T-helper 2 cell treated with Interferon-gamma antibody and Interleukin-4, amounts not matched to agents 5 μg/mL and 100 μg/mL, for 36 hours (primary cell): ENCODE measurements at regions not wholly inside any gene's neighbourhood (a gene's known extent, or its start where the extent isn't known, plus 50 kb on each side); places are given as distances from the start of the nearest gene placed in this dataset.

Experiments
- DNase-seq: peaks from one replicate; pipeline ENCODE4 v3.0.0; 2021; ENCODE audit warnings: low spot score
- H3K27ac Mint-ChIP-seq: one replicate; pipeline ENCODE4 v1.8.0; 2021; ENCODE audit warnings: mild to moderate bottlenecking, mixed read lengths
- H3K27me3 Mint-ChIP-seq: one replicate; pipeline ENCODE4 v1.8.0; 2021; ENCODE audit warnings: low read depth, mixed read lengths
- H3K36me3 Mint-ChIP-seq: one replicate; pipeline ENCODE4 v1.8.0; 2021; ENCODE audit warnings: low read depth, mixed read lengths
- H3K4me1 Mint-ChIP-seq: one replicate; pipeline ENCODE4 v1.8.0; 2021; ENCODE audit warnings: low read depth, mixed read lengths
- H3K4me3 Mint-ChIP-seq: one replicate; pipeline ENCODE4 v1.8.0; 2022; ENCODE audit warnings: mild to moderate bottlenecking, moderate library complexity, mixed read lengths
- H3K9me3 Mint-ChIP-seq: one replicate; pipeline ENCODE4 v1.8.0; 2021; ENCODE audit warnings: mixed read lengths

DNA sequence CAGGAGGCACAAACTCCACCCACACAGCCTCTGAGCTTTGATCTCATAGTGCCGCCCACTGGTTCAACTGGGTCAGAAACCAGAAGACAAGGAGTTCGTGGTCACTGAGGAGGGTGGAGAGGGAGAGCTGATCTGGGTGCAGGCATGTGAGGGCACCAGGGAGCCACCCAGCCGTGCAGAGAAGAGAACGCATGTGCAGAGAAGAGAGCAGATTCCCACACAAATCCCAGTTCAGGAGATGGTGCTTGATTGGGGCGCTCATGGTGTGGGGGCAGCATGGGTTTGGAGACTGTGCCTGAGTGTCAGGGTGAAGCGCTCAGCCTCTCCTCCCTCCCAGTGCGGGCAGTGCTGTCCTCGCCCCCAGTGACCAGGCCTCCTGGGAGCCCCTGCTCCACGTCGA is 375.2 kb upstream of the MYT1L start:
- Mint-ChIP-seq H3K27me3 (no peaks in the 10 kb centered on the region), H3K36me3 (no peaks in the 10 kb centered on the region), H3K4me1 (no peaks in the 10 kb centered on the region), H3K4me3 (no peak overlapping the region), H3K9me3 (no peaks in the 10 kb centered on the region), H3K27ac (no peak overlapping the region)
- no peak for DNase-seq

DNA sequence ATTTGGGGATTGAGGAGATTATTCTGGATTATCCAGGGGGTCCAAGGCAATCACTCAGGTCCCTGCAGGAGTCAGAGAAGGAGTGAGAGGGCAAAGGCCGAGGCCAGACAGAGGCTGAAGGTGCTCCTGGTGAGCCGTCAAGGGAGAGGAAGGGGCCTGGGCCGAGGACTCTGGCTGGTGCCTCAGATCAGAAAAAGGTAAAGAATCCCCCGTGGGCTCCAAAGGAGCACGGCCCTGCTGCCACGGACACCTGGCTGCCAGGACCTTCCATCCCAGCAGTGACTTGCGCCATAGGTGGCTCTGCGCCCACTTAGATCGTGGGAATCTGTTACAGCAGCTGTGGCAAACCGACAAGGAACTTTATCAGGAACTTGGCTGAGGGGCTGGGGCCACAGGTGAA is 374.8 kb upstream of the MYT1L start:
- Mint-ChIP-seq H3K27me3 (no peaks in the 10 kb centered on the region), H3K27ac (no peak overlapping the region), H3K36me3 (no peaks in the 10 kb centered on the region), H3K4me1 (no peaks in the 10 kb centered on the region), H3K9me3 (no peaks in the 10 kb centered on the region), H3K4me3 (no peak overlapping the region)
- no peak for DNase-seq

DNA sequence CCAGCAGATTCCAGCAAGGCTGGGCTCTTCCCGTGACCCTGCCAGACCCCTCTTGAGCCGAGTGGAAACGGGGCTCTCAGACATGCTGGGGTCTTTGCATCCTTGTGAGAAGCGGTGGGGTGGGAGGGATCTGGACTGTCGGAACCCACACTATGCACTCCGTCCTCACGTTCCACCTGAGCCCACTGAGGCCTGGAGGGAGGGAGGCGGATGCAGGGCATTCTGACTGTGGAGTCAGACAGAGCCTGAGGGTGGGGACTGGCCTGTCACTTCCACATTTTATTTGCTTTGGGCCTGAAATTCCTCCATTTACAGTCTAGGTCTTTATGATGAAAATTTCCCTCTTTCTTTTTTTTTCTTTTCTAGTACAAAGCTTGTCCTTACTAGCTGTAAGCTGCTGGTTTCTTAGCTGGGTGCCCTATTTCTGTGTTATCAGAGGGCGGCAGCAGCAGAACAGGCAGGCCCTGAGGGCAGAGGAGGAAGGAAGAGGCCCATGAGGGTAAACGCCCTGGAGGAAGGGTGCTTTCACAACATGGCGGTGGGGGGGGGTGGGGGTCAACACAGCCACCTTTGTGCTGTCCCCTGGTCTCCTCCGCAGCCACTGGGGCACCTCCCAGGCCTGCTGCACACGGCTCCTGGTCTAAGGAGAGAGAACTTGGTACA is 373.5 kb upstream of the MYT1L start:
- no peaks in the 10 kb centered on the region for H3K36me3 Mint-ChIP-seq
- no peak overlapping the region for H3K27ac Mint-ChIP-seq
- DNase-seq, result no peak
- no peaks in the 10 kb centered on the region for H3K27me3 Mint-ChIP-seq
- H3K9me3 Mint-ChIP-seq, result no peaks in the 10 kb centered on the region
- H3K4me1 Mint-ChIP-seq, result no peaks in the 10 kb centered on the region
- H3K4me3 Mint-ChIP-seq, result no peak overlapping the region

DNA sequence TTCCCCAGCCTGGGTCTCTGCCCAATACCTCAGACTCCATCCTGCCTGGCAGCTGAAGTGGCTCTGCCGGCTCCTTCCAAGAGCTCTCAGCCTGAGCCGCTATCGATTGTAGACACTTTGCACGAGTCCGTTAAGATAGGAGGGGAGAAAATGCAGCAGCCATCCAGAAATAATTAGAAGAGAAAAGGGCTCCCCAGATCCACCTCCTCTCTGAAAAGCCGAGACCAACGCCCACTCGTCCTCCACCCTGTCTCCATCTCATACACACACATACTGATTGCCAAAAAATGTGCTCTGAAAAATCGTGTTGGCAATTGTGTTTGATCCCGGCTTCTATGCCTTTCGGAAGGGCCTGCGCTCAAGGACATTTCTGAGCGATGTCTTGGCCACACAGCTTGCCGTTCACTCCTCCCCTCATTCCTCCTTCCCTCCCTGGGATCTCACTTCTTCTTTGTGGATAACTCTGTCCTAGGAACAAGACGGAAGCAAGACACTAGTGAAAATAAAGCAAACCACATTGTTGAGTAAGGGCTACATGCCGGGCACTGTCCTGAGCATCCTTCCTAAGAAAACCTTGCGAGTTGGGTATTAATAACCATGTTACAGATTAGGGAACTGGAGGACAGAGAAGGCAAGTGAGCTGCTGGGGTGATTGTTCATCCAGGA is 372.8 kb upstream of the MYT1L start:
- Mint-ChIP-seq H3K27ac (no peak overlapping the region), H3K4me1 (no peaks in the 10 kb centered on the region), H3K27me3 (no peaks in the 10 kb centered on the region), H3K9me3 (no peaks in the 10 kb centered on the region), H3K36me3 (no peaks in the 10 kb centered on the region), H3K4me3 (no peak overlapping the region)
- no peak for DNase-seq

DNA sequence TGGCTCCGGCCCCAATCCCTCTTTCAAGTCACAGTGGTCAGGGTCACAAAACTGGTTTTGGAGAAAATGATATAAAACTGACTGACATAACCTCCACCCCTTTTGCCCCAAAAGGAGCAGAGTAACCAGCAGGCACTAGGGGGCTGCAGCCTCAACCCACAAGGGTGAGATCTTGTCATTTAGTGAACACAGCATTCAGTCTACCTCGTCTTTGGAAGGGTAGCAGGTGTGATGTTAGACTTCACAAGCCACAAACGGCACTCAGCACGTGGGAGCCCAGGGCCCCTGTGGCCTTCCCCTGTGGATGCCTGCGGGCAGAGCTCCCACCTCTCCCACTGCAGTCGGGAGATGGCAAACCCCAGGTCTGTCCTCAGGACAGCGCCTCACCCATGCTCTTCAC is 372.1 kb upstream of the MYT1L start:
- Mint-ChIP-seq H3K36me3 (no peaks in the 10 kb centered on the region), H3K4me1 (no peaks in the 10 kb centered on the region), H3K27ac (no peak overlapping the region), H3K4me3 (no peak overlapping the region), H3K27me3 (no peaks in the 10 kb centered on the region), H3K9me3 (no peaks in the 10 kb centered on the region)
- no peak for DNase-seq

DNA sequence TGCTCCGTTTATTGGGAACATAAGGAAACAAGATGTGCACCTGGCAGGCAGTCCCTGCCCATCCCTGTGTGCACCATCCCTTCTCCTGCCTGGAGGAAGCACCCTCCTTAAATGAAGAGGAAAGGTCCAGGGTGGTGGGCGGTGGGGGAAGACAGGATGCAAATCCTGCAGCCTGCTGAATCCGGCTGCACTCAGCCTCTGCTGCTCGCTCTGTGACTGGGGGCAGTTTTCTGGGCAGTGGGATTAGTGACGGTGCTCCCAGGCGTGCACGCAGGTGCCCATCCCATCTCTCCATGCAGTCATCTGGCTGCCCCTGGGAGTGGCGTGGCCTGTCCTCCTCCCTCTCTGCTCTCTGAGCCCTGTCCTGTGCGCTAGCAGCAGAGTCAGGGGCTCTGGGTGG is 371.3 kb upstream of the MYT1L start:
- Mint-ChIP-seq H3K9me3 (no peaks in the 10 kb centered on the region), H3K4me3 (no peak overlapping the region), H3K27me3 (no peaks in the 10 kb centered on the region), H3K36me3 (no peaks in the 10 kb centered on the region), H3K27ac (no peak overlapping the region), H3K4me1 (no peaks in the 10 kb centered on the region)
- no peak for DNase-seq

DNA sequence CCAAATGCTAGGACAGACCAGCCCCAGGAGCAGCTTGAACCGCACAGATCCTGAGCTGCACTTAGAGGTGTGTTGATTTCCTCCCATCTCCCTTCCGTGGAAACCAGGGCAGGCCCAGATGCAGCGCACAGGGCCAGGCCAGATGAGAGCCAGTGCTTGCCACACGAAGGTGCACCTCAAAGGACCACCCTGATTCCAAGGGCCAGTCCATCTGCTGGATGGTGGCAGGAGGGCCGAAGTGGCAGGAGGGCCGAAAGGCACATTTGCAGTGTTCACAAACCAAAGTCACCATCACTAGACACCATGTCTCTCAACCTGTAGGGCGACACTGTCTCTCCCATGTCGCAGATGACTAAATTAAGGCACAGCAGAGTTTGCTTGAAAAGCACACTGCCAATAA is 370.7 kb upstream of the MYT1L start:
- no peak overlapping the region for H3K27ac Mint-ChIP-seq
- no peaks in the 10 kb centered on the region for H3K27me3 Mint-ChIP-seq
- no peaks in the 10 kb centered on the region for H3K9me3 Mint-ChIP-seq
- DNase-seq, result no peak
- H3K4me1 Mint-ChIP-seq, result no peaks in the 10 kb centered on the region
- H3K36me3 Mint-ChIP-seq, result no peaks in the 10 kb centered on the region
- H3K4me3 Mint-ChIP-seq, result no peak overlapping the region

DNA sequence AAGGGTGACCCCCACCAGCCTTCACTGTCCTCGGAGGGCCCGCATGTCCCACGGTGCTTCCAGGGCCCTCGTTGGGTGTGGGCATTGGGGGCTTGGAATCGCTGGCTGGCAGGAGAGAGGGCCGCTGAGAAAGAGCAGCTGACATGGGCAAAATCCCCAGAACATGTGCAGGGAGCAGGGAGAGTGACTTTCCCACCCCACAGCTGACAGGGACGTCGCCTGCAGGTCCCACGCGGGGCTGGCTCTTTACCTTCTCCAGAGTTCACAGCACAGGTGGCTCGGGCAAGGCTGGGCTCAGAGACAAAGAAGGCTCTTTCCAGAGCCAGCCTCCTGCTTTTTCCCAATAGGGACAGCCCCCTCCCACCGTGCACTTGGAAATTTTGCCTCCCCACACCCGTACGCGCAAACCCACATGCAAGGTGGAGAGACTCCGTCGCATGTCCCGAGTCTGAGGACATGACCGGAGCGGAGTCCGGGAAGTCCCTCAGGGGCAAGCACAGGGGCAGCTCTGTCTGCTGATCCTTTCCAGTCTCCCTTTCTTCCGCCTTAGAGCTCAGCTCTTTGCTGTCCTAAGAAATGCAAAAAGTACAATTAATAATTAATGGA is 370.2 kb upstream of the MYT1L start:
- Mint-ChIP-seq H3K4me1 (no peaks in the 10 kb centered on the region), H3K36me3 (no peaks in the 10 kb centered on the region), H3K4me3 (no peak overlapping the region), H3K27me3 (no peaks in the 10 kb centered on the region), H3K27ac (no peak overlapping the region), H3K9me3 (no peaks in the 10 kb centered on the region)
- no peak for DNase-seq

DNA sequence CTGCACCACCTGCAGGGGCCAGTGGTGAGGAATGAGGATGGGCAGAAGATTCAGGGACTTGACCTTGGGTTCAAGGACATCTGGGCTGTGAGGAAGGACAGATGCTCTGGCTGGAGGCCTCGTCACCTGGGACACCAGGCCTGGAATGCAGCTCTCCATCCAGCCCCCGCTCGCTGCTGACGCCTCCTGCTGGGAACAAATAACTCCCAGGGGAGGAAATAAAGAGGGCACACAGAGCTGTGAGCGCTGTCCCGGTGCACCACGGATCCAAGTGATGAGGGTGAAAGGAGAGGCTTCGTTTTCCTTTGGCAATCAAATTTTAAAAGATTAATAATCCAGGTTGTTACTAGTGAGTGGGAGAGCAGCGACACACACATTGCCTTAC is 368.0 kb upstream of the MYT1L start:
- H3K27me3 Mint-ChIP-seq, result no peaks in the 10 kb centered on the region
- no peaks in the 10 kb centered on the region for H3K4me1 Mint-ChIP-seq
- H3K36me3 Mint-ChIP-seq, result no peaks in the 10 kb centered on the region
- no peak overlapping the region for H3K4me3 Mint-ChIP-seq
- no peak for DNase-seq
- no peaks in the 10 kb centered on the region for H3K9me3 Mint-ChIP-seq
- H3K27ac Mint-ChIP-seq, result no peak overlapping the region

DNA sequence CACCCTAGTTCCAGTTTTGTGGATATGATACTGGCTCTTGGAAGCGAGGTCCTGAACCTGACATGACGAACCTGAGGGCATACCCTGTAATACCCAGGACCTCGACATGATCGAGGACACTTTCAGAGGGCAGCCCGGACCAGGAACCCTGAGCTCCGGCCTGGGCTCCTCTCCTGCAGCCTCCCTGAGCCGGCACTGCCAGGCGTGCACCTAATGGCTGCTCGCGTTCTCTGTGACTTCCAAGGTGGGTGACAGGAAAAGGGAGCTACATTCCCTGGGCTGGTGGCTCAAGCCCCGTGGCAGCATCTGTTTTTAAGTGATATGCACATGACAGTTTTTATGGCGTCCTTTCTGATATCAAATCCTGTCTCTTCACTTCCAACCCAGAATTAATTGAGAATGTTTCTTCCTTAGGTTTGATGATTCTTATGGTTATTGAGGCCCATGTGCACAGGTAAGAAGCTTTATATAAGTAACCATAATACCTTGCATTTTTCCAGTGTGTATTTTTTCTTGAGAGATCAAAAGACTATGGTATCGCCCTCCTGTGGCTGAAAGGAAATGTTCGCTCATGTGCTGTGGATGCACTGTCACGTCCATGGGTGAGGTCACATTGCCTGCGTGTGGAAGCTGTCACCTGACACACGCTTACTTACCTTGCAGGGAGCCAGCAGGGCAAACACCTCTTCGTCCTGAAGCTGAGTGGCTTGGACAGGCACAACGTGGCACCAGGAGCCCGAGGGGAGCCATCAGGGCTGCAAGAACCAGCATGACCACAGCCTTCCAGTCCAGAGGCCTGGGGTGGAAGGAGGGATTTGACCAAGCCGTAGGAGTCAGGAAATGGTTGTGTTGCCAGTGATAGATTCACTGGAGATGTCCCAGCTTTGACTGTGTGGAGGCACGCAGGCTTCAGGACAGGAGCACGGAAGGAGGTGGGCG is 367.4 kb upstream of the MYT1L start:
- H3K36me3 Mint-ChIP-seq, result no peaks in the 10 kb centered on the region
- no peak for DNase-seq
- no peak overlapping the region for H3K27ac Mint-ChIP-seq
- H3K9me3 Mint-ChIP-seq, result no peaks in the 10 kb centered on the region
- no peaks in the 10 kb centered on the region for H3K27me3 Mint-ChIP-seq
- no peak overlapping the region for H3K4me3 Mint-ChIP-seq
- H3K4me1 Mint-ChIP-seq, result no peaks in the 10 kb centered on the region

DNA sequence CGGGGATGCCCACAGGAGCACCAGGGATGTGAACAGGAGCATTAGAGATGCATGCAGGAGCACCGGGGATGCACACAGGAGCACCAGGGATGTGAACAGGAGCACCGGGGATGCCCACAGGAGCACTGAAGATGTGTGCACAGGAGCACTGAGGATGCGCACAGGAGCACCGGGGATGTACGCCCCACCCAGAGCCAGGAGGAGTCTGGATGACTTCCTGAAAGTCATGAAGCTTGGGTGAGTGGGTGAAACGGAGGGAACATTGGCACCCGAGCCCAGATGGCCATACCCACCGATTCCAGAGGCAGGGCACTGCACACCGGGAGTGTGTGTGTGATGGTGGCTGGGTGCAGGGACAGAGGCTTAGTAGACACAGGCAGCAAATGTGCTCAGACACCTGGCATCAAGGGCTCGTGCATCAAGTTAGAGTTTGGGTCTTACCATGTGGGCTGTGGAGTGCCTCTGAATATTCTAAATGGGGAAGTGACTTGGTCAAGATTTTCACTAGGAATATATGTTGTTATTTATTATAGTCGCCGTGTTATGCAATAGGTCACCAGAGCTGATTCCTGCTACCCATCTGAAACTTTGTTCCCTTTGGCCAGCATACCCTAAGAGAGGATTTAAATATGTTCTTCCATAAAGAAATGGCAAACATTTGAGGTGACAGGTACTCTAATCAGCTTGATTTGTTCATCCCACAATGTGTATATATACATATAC is 365.8 kb upstream of the MYT1L start:
- no peak overlapping the region for H3K27ac Mint-ChIP-seq
- H3K36me3 Mint-ChIP-seq, result no peaks in the 10 kb centered on the region
- no peak overlapping the region for H3K4me3 Mint-ChIP-seq
- H3K9me3 Mint-ChIP-seq, result no peaks in the 10 kb centered on the region
- no peaks in the 10 kb centered on the region for H3K4me1 Mint-ChIP-seq
- no peak for DNase-seq
- no peaks in the 10 kb centered on the region for H3K27me3 Mint-ChIP-seq

DNA sequence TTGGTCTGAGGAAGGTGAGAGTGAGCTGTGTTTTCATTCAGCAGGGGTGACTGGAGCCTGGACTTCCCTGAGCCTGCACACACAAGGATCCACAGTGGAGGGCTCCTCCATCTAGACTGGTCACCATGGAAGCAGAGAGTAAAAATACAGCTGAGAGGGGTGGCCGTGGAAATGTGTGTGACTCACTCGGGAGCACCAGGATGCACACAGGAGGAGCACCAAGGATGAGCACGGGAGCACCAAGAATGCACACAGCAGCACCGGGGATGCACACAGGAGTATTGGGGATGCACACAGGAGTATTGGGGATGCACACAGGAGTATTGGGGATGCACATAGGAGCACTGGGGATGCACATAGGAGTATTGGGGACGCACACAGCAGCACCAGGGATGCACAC is 365.2 kb upstream of the MYT1L start:
- H3K9me3 Mint-ChIP-seq, result no peaks in the 10 kb centered on the region
- H3K4me3 Mint-ChIP-seq, result no peak overlapping the region
- H3K4me1 Mint-ChIP-seq, result no peaks in the 10 kb centered on the region
- H3K27ac Mint-ChIP-seq, result no peak overlapping the region
- no peaks in the 10 kb centered on the region for H3K27me3 Mint-ChIP-seq
- no peak for DNase-seq
- H3K36me3 Mint-ChIP-seq, result no peaks in the 10 kb centered on the region

DNA sequence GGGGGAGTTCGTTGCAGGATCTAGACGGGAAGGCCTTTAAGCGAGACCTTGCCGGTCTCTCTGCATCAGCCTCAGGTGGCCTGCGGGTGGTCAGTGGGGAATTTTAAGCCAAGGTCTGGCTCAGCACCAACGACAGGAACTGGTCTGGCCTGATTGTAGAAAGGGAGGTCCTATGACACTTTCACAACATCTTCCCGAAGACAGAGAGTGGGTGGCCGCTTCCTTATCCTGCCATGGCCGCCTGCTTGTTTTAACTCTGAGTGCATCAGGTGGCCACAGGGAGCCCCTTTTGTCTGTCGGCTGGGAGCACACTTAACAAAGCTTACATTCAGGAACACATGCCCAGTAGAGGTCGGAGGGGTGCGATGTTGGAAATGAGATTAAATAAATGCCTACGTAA is 363.7 kb upstream of the MYT1L start:
- Mint-ChIP-seq H3K4me1 (no peaks in the 10 kb centered on the region), H3K27ac (no peak overlapping the region), H3K9me3 (no peaks in the 10 kb centered on the region), H3K27me3 (no peaks in the 10 kb centered on the region), H3K36me3 (no peaks in the 10 kb centered on the region), H3K4me3 (no peak overlapping the region)
- no peak for DNase-seq
